B cell (primary cell): ENCODE measurements at regions not wholly inside any gene's neighbourhood (a gene's known extent, or its start where the extent isn't known, plus 50 kb on each side); places are given as distances from the start of the nearest gene placed in this dataset.

Source experiments
- ATAC-seq: fragments of 200-7000 bp; cut with Tn5 transposase; one replicate; pipeline ENCODE4 v1.10.0; 2021; ENCODE audit warnings: low read depth, mild to moderate bottlenecking, moderate number of reproducible peaks, moderate library complexity
- CTCF ChIA-PET: fragments of 350-600 bp; sonication (Branson Sonifier 250); formaldehyde crosslinking; loops from one replicate; lab custom pipeline; 2021; ENCODE audit warnings: antibody characterized with exemption, inconsistent platforms; lab: Charles Lee
- POLR2A ChIA-PET: fragments of 350-600 bp; sonication (Branson Sonifier 250); formaldehyde crosslinking; loops from one replicate; lab custom pipeline; 2021; ENCODE audit warnings: antibody characterized with exemption; lab: Charles Lee
- DNase-seq: peaks from one replicate; pipeline ENCODE4 v3.0.0; 2013
- H2AFZ ChIP-seq: 2 replicates; pipeline ENCODE4 v1.6.1; 2012; ENCODE audit warnings: mild to moderate bottlenecking, low read depth, low read length; ENCODE audit not compliant: insufficient read depth, poor library complexity, severe bottlenecking
- H3K27ac ChIP-seq, 2 donors: 1 replicate in 1 of 2; 2 replicates in 1 of 2; pipeline ENCODE4 v1.5.1; 2012 to 2013; ENCODE audit warnings: low read length in 2 of 2, mild to moderate bottlenecking in 2 of 2, moderate library complexity in 1 of 2
- H3K27me3 ChIP-seq, 4 experiments: fragments of 200-600 bp in 1 of 4; sonication (generic) in 1 of 4; replicated peaks in 1 of 4; 1 replicate in 2 of 4; 2 replicates in 2 of 4; pipeline versions ENCODE4 v1.6.1 to v1.7.0; 2013 to 2016; ENCODE audit warnings: low read length in 3 of 4, mild to moderate bottlenecking in 2 of 4, mixed read lengths in 1 of 4, moderate library complexity in 1 of 4; ENCODE audit not compliant: insufficient read depth in 4 of 4, control insufficient read depth in 3 of 4; ENCODE audit errors: control extremely low read depth in 1 of 4
- H3K36me3 ChIP-seq, 2 experiments: replicated peaks in 1 of 2; 1 replicate in 1 of 2; 2 replicates in 1 of 2; pipeline versions ENCODE4 v1.6.1 to v1.7.1; 2013; ENCODE audit warnings: low read length in 1 of 2; ENCODE audit not compliant: insufficient read depth in 2 of 2, control insufficient read depth in 1 of 2; ENCODE audit errors: control extremely low read depth in 1 of 2, extremely low read depth in 1 of 2
- H3K4me1 ChIP-seq, 2 donors: fragments of 200-600 bp in 1 of 2; sonication (generic) in 1 of 2; 1 replicate in 1 of 2; 2 replicates in 1 of 2; pipeline versions ENCODE4 v1.5.1 to v1.6.1; 2013 to 2017; ENCODE audit warnings: low read length in 2 of 2; ENCODE audit not compliant: control insufficient read depth in 2 of 2, insufficient read depth in 2 of 2
- H3K4me2 ChIP-seq: replicated peaks from 2 replicates; pipeline ENCODE3; 2012; ENCODE audit warnings: mild to moderate bottlenecking, low read depth, low read length; ENCODE audit not compliant: poor library complexity, severe bottlenecking
- H3K4me3 ChIP-seq, 5 experiments: fragments of 200-600 bp in 1 of 5; sonication (generic) in 1 of 5; 1 replicate in 3 of 5; 2 replicates in 2 of 5; pipeline versions ENCODE4 v1.5.1 to v1.7.0; 2011 to 2016; ENCODE audit warnings: low read length in 4 of 5, mild to moderate bottlenecking in 4 of 5, low read depth in 2 of 5, control low read depth in 1 of 5, moderate library complexity in 1 of 5; ENCODE audit not compliant: insufficient read depth in 1 of 5; ENCODE audit errors: control extremely low read depth in 1 of 5, extremely low read depth in 1 of 5
- H3K79me2 ChIP-seq: fragments of 200-600 bp; sonication (generic); one replicate; pipeline ENCODE4 v1.6.0; 2016; ENCODE audit warnings: low read length; ENCODE audit not compliant: control insufficient read depth, insufficient read depth
- H3K9ac ChIP-seq: fragments of 200-600 bp; sonication (generic); 2 replicates; pipeline ENCODE4 v1.6.1; 2017; ENCODE audit warnings: mild to moderate bottlenecking, low read length, moderate library complexity
- H3K9me3 ChIP-seq, 3 donors: one replicate each; pipeline versions ENCODE4 v1.6.1 to v1.7.1; 2013; ENCODE audit warnings: low read length in 2 of 3; ENCODE audit not compliant: control insufficient read depth in 2 of 3, insufficient read depth in 1 of 3; ENCODE audit errors: control extremely low read depth in 1 of 3
- H4K20me1 ChIP-seq: 2 replicates; pipeline ENCODE4 v1.6.0; 2012; ENCODE audit warnings: mild to moderate bottlenecking, low read length; ENCODE audit not compliant: insufficient read depth, control insufficient read depth, poor library complexity, severe bottlenecking
- H3K27ac Mint-ChIP-seq: one replicate; pipeline ENCODE4 v1.8.0; 2021; ENCODE audit warnings: mixed read lengths
- H3K27me3 Mint-ChIP-seq: one replicate; pipeline ENCODE4 v1.8.0; 2021; ENCODE audit warnings: mixed read lengths
- H3K4me1 Mint-ChIP-seq: one replicate; pipeline ENCODE4 v1.8.0; 2021; ENCODE audit warnings: mixed read lengths
- H3K4me3 Mint-ChIP-seq: one replicate; pipeline ENCODE4 v1.8.0; 2021; ENCODE audit warnings: mixed read lengths
- H3K9me3 Mint-ChIP-seq: one replicate; pipeline ENCODE4 v1.8.0; 2022; ENCODE audit warnings: mixed read lengths; ENCODE audit not compliant: insufficient read depth
- CTCF ChIP-seq: fragments of 200-600 bp; IDR thresholded peaks from one replicate; pipeline ENCODE4 v1.8.0; 2022; ENCODE audit warnings: antibody characterized with exemption, mild to moderate bottlenecking
- EZH2 ChIP-seq: IDR thresholded peaks from 2 replicates; pipeline ENCODE4 v1.6.1; 2012; ENCODE audit warnings: borderline replicate concordance, low read depth, mild to moderate bottlenecking, moderate library complexity, low read length; ENCODE audit not compliant: insufficient read depth, poor library complexity, severe bottlenecking
- WGBS: methylation state at CpG from one replicate; pipeline ENCODE4 v1.1.5; 2013; ENCODE audit warnings: missing lambda C conversion rate; ENCODE audit not compliant: insufficient coverage; 5-methylcytosine and 5-hydroxymethylcytosine counted together
- intact Hi-C: fragments of 100-400 bp; cut with micrococcal nuclease; formaldehyde crosslinking; loops from one replicate; pipeline ENCODE4 v1.10.0; 2022

GRCh38 chr5:147052519-147052918 lies 174.0 kb upstream of the PPP2R2B start:
- intact Hi-C loops = no loop called here
- no peaks in the 10 kb centered on the region for H3K27me3 ChIP-seq
- no peaks in the 10 kb centered on the region for H3K9me3 Mint-ChIP-seq
- H3K36me3 ChIP-seq = no peaks in the 10 kb centered on the region
- H3K4me3 ChIP-seq = no peak overlapping the region
- DNase-seq (no peak), ATAC-seq (no peak)
- H3K79me2 ChIP-seq = no peaks in the 10 kb centered on the region
- no peak for TF ChIP-seq EZH2
- TF ChIP-seq CTCF = no peak
- H3K4me1 ChIP-seq = no peaks in the 10 kb centered on the region
- POLR2A ChIA-PET = no interaction called here
- no peak overlapping the region for H3K4me3 Mint-ChIP-seq
- H3K27me3 Mint-ChIP-seq = no peaks in the 10 kb centered on the region
- no peak overlapping the region for H3K4me2 ChIP-seq
- no peak overlapping the region for H3K27ac ChIP-seq
- WGBS = no CpG with 5 or more reads among the region's 4 CpGs
- H3K27ac Mint-ChIP-seq = no peak overlapping the region
- H4K20me1 ChIP-seq = no peaks in the 10 kb centered on the region
- no peaks in the 10 kb centered on the region for H3K9me3 ChIP-seq
- CTCF ChIA-PET = no interaction called here
- H3K4me1 Mint-ChIP-seq = no peaks in the 10 kb centered on the region
- no peak overlapping the region for H3K9ac ChIP-seq
- no peak overlapping the region for H2AFZ ChIP-seq

- Histone ChIP-seq H3K9ac (no peak overlapping the region), H3K4me3 (no peak overlapping the region), H3K4me1 (no peaks in the 10 kb centered on the region), H3K27ac (no peak overlapping the region), H3K27me3 (no peaks in the 10 kb centered on the region), H3K9me3 (no peaks in the 10 kb centered on the region), H3K4me2 (no peak overlapping the region), H3K36me3 (no peaks in the 10 kb centered on the region), H2AFZ (no peak overlapping the region), H3K79me2 (no peaks in the 10 kb centered on the region), H4K20me1 (no peaks in the 10 kb centered on the region)
- Mint-ChIP-seq H3K27ac (no peak overlapping the region), H3K27me3 (no peaks in the 10 kb centered on the region), H3K4me1 (no peaks in the 10 kb centered on the region), H3K9me3 (no peaks in the 10 kb centered on the region), H3K4me3 (no peak overlapping the region)
- no peak for DNase-seq
- 77% methylated on average over 2 of the region's 5 CpGs for WGBS
- ATAC-seq = no peak
- POLR2A ChIA-PET = no interaction called here
- intact Hi-C loops = no loop called here
- TF ChIP-seq CTCF = no peak
- no peak for TF ChIP-seq EZH2
- CTCF ChIA-PET = no interaction called here
These were observed 176.7 kb upstream of the PPP2R2B start for GRCh38 chr5:147055089-147055826.
